Brain microvascular endothelial cell (primary cell): ENCODE measurements at regions not wholly inside any gene's neighbourhood (a gene's known extent, or its start where the extent isn't known, plus 50 kb on each side); places are given as distances from the start of the nearest gene placed in this dataset.

ENCODE experiments used
- DNase-seq: peaks from one replicate; pipeline ENCODE4 v3.0.0-alpha.2; 2020
- H3K27ac ChIP-seq: fragments of 250-450 bp; sonication (Bioruptor Pico); 2 replicates; pipeline ENCODE4 v1.5.1; 2020; ENCODE audit warnings: mild to moderate bottlenecking, moderate library complexity
- H3K27me3 ChIP-seq: fragments of 250-450 bp; sonication (Bioruptor Pico); replicated peaks from 2 replicates; pipeline ENCODE4 v1.5.1; 2020; ENCODE audit warnings: mild to moderate bottlenecking
- H3K36me3 ChIP-seq: fragments of 250-450 bp; sonication (Bioruptor Pico); replicated peaks from 2 replicates; pipeline ENCODE4 v1.5.1; 2020; ENCODE audit warnings: mild to moderate bottlenecking
- H3K4me3 ChIP-seq: 2 replicates; pipeline ENCODE4 v1.5.1; 2011; ENCODE audit warnings: low read depth, mild to moderate bottlenecking, control low read depth, low read length, moderate library complexity
- in situ Hi-C: cut with HindIII; loops from 2 replicates; pipeline ENCODE4 v1.10.0; 2017; ENCODE audit warnings: low sequenced_read_pairs, low pct_ligation_motif_present
- TF ChIP-seq, protein P1 (sequence below): IDR thresholded peaks from 2 replicates; pipeline ENCODE4 v1.5.1; 2011; ENCODE audit warnings: low read depth, mild to moderate bottlenecking, moderate library complexity, low read length, control low read depth, inconsistent platforms; ENCODE audit errors: missing control alignments

DNA sequence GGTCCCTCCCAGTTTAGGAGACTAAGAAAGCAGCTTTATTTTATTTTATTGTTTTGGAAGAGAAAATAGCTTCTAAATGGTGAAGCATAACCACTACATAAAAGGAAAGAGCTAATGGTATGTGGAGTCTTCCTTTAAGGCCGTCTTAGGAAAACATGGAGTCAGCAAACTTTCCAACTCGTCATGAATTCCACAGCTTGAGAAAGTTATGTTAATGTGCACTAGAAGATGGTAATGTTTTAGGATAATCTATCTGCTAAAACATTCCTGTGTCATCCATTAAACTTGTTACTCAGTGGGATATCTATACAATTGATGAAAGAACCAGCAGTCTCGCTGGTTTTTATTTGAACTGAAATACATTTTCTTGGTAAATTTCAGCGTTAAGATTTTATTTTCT is 448.4 kb upstream of the SEL1L start:
- TF ChIP-seq, protein P1, sequence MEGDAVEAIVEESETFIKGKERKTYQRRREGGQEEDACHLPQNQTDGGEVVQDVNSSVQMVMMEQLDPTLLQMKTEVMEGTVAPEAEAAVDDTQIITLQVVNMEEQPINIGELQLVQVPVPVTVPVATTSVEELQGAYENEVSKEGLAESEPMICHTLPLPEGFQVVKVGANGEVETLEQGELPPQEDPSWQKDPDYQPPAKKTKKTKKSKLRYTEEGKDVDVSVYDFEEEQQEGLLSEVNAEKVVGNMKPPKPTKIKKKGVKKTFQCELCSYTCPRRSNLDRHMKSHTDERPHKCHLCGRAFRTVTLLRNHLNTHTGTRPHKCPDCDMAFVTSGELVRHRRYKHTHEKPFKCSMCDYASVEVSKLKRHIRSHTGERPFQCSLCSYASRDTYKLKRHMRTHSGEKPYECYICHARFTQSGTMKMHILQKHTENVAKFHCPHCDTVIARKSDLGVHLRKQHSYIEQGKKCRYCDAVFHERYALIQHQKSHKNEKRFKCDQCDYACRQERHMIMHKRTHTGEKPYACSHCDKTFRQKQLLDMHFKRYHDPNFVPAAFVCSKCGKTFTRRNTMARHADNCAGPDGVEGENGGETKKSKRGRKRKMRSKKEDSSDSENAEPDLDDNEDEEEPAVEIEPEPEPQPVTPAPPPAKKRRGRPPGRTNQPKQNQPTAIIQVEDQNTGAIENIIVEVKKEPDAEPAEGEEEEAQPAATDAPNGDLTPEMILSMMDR, result no peak
- H3K36me3 ChIP-seq, result no peaks in the 10 kb centered on the region
- H3K27ac ChIP-seq, result no peak overlapping the region
- in situ Hi-C loops, result no loop called here
- no peak for DNase-seq
- no peak overlapping the region for H3K4me3 ChIP-seq
- no peaks in the 10 kb centered on the region for H3K27me3 ChIP-seq

DNA sequence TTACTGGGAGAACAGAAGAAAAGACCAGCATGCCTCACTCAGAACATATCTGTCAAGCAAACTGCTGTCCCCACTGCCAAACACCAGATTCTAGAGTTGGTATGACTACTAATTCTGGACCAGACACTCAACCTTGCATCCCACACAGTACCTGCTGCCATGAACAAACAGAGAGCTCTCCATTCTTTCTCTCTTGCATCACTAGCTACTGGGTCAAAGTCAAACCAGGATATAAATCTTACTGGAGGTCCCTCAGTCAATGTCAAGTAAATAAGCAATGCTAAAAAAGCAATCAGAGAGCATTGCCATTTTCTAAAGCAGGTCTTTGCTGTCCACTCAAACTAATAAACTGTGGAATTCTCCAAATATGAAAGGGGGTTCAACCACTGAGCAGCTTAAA is 452.4 kb upstream of the SEL1L start:
- in situ Hi-C loops, result no loop called here
- no peak overlapping the region for H3K4me3 ChIP-seq
- no peak for DNase-seq
- H3K27ac ChIP-seq, result no peak overlapping the region
- TF ChIP-seq, protein P1, result no peak
- H3K27me3 ChIP-seq, result no peaks in the 10 kb centered on the region
- no peaks in the 10 kb centered on the region for H3K36me3 ChIP-seq

DNA sequence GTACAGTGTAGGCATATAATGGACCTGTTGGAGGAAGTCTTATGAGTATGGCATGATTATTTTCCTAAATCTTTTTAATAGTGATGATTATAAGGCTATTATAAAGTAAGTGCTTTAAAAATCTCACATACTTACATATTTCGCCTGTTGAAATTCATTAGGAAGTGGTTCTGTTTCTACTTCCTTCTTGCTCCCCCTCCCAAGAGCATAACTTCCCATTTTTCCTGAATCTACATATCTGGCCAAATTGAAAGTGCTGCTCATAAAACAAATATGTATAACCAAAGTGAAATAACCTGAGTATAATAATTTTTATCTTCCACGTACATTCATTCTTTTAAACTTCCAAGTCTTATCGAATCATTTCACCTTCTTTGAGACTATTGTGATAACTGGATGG is 455.6 kb upstream of the SEL1L start:
- Histone ChIP-seq H3K4me3 (no peak overlapping the region), H3K27me3 (no peaks in the 10 kb centered on the region), H3K36me3 (no peaks in the 10 kb centered on the region), H3K27ac (no peak overlapping the region)
- TF ChIP-seq, protein P1, result no peak
- DNase-seq, result no peak
- in situ Hi-C loops, result no loop called here

DNA sequence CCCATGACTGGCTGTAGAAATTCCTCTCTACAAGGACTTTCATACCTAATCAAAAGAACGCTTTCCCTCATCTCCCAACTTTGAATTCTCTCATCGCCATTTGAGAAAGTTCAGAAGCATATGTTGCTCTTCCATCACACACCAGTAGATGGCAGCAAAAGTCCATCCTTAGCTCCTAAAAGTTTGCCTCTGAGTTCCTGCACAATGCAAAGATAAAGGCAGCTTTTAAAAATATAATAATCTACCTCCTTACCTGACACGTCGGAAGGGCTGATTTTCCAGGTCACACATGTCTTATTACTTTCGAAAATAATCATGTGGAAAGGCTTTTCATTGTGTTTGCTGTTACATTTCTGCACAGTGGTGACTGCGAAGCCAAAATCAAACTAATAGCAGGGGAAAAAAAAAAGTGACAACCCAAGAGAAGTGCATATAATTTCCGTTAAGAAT is 456.7 kb upstream of the SEL1L start:
- H3K27me3 ChIP-seq, result no peaks in the 10 kb centered on the region
- DNase-seq, result peak; percentile 43
- no peak overlapping the region for H3K4me3 ChIP-seq
- no peaks in the 10 kb centered on the region for H3K36me3 ChIP-seq
- in situ Hi-C loops, result no loop called here
- TF ChIP-seq, protein P1, result peak; percentile 79
- H3K27ac ChIP-seq, result no peak overlapping the region

DNA sequence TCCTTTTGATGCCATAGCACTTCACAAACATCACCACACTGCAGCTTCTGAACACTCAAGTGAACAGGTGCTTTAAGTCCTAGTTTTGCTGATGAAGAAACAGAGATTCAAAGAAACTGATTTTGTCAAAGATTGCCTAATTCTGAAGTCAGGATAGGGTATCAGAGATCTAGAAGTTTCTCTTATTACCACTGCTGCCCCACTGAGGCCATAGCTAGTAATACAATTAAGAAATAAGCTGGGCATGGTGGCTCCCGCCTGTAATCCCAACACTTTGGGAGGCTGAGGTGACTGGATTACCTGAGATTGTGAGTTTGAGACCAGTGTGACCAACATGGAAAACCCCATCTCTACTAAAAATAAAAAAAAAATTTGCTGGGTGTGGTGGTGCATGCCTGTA is 458.3 kb upstream of the SEL1L start:
- no peaks in the 10 kb centered on the region for H3K36me3 ChIP-seq
- TF ChIP-seq, protein P1, result no peak
- H3K27me3 ChIP-seq, result no peaks in the 10 kb centered on the region
- no peak overlapping the region for H3K4me3 ChIP-seq
- H3K27ac ChIP-seq, result no peak overlapping the region
- in situ Hi-C loops, result no loop called here
- no peak for DNase-seq

DNA sequence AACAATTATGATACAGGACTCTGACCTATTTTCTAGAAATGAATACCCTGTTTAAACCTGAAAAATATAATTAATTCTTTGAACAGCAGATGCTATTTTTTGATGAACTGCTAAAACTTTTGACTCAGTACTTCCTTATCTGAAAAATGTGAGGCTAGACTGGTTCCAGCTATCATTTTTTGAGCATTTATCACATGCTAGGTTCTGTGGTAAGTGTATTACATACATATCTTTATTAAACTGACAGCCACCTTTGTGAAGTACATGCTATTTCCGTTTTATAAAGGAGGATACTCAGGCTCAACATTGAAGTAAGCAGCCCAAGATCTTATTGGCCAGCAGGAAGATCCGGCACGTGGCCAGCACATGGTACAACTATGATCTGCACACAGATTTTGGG is 459.8 kb upstream of the SEL1L start:
- Histone ChIP-seq H3K27me3 (no peaks in the 10 kb centered on the region), H3K36me3 (no peaks in the 10 kb centered on the region), H3K4me3 (no peak overlapping the region), H3K27ac (no peak overlapping the region)
- TF ChIP-seq, protein P1, result no peak
- no peak for DNase-seq
- in situ Hi-C loops, result no loop called here
